GM18858 (cell line): ENCODE measurements at regions not wholly inside any gene's neighbourhood (a gene's known extent, or its start where the extent isn't known, plus 50 kb on each side); places are given as distances from the start of the nearest gene placed in this dataset.
"Not testable (repeated sequence)": the region's sequence is repeated elsewhere in the genome, so short reads cannot be mapped to it uniquely, and the experiment has no call there.

Experiments
- ATAC-seq: cut with Tn5 transposase; IDR thresholded peaks from one replicate; pipeline ENCODE4 v1.9.1; 2021; ENCODE audit not compliant: unreplicated experiment

- ATAC-seq = no peak
These were observed 303.4 kb upstream of the NCKAP5 start for GRCh38 chr2:133871545-133872209.

GRCh38 chr2:133878326-133878725, 310.1 kb upstream of the NCKAP5 start:
- no peak for ATAC-seq

GRCh38 chr2:133879703-133880102, 311.4 kb upstream of the NCKAP5 start:
- ATAC-seq = no peak

GRCh38 chr2:133882159-133882558, 313.9 kb upstream of the NCKAP5 start:
- not testable (repeated sequence) for ATAC-seq

GRCh38 chr2:133884739-133885381, 316.6 kb upstream of the NCKAP5 start:
- ATAC-seq = no peak

- ATAC-seq = no peak
These were observed 317.6 kb upstream of the NCKAP5 start for GRCh38 chr2:133885847-133886246.

GRCh38 chr2:133886735-133887675, 318.7 kb upstream of the NCKAP5 start:
- peak; percentile 89 for ATAC-seq

- ATAC-seq = no peak
These were observed 319.4 kb upstream of the NCKAP5 start for GRCh38 chr2:133887676-133888040.

GRCh38 chr2:133888107-133888506, 319.8 kb upstream of the NCKAP5 start:
- no peak for ATAC-seq

GRCh38 chr2:133888621-133889219, 320.5 kb upstream of the NCKAP5 start:
- ATAC-seq = no peak

- no peak for ATAC-seq
These were observed 324.2 kb upstream of the NCKAP5 start for GRCh38 chr2:133892352-133892913.

GRCh38 chr2:133894429-133894828, 326.2 kb upstream of the NCKAP5 start:
- no peak for ATAC-seq

- ATAC-seq = not testable (repeated sequence)
These were observed 329.6 kb upstream of the NCKAP5 start for GRCh38 chr2:133897838-133898237.

- no peak for ATAC-seq
These were observed 332.6 kb upstream of the NCKAP5 start for GRCh38 chr2:133900909-133901308.

- no peak for ATAC-seq
These were observed 338.1 kb upstream of the NCKAP5 start for GRCh38 chr2:133906396-133906795.

- ATAC-seq = no peak
These were observed 338.7 kb upstream of the NCKAP5 start for GRCh38 chr2:133906926-133907325.

- ATAC-seq = no peak
These were observed 339.9 kb upstream of the NCKAP5 start for GRCh38 chr2:133908171-133908570.

GRCh38 chr2:133918141-133918540, 335.7 kb upstream of the MGAT5 start:
- no peak for ATAC-seq

- no peak for ATAC-seq
These were observed 334.6 kb upstream of the MGAT5 start for GRCh38 chr2:133919285-133919684.

- no peak for ATAC-seq
These were observed 326.0 kb upstream of the MGAT5 start for GRCh38 chr2:133927894-133928293.

- ATAC-seq = no peak
These were observed 317.8 kb upstream of the MGAT5 start for GRCh38 chr2:133936096-133936495.
